ENCODE measurements at regions not wholly inside any gene's neighbourhood (a gene's known extent, or its start where the extent isn't known, plus 50 kb on each side); places are given as distances from the start of the nearest gene placed in this dataset.

DNA sequence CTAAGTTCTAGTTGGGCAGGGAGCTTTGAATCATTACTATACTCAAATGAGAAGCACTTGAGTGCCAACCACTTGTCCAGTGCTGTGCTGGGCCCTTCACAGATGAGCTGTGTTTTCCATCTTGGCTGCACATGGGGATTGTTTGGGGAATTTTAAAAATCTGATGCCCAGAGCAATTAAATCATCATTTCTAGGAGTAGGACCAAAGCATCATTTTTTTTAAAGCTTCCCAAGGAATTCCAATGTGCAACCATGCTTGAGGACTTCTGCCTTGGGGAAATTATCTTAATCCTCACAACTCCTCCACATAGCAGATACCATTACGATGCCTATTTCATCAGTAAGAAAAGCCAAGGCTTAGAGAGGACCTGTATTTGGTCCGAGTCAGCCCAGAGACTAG lies 131.4 kb downstream of the TMEM174 start:
- TF ChIP-seq, protein P1, sequence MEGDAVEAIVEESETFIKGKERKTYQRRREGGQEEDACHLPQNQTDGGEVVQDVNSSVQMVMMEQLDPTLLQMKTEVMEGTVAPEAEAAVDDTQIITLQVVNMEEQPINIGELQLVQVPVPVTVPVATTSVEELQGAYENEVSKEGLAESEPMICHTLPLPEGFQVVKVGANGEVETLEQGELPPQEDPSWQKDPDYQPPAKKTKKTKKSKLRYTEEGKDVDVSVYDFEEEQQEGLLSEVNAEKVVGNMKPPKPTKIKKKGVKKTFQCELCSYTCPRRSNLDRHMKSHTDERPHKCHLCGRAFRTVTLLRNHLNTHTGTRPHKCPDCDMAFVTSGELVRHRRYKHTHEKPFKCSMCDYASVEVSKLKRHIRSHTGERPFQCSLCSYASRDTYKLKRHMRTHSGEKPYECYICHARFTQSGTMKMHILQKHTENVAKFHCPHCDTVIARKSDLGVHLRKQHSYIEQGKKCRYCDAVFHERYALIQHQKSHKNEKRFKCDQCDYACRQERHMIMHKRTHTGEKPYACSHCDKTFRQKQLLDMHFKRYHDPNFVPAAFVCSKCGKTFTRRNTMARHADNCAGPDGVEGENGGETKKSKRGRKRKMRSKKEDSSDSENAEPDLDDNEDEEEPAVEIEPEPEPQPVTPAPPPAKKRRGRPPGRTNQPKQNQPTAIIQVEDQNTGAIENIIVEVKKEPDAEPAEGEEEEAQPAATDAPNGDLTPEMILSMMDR (conservative IDR thresholded peaks at IDR 0.05; ENCODE audit: low read depth in 2 of 2), result no peak
- TF ChIP-seq EZH2 (IDR thresholded peaks at IDR 0.05; ENCODE audit: low read depth, unreplicated experiment), result no peak
- TF ChIP-seq CREB1 (CRISPR knock-in tag; IDR thresholded peaks at IDR 0.05; ENCODE audit: low read depth), result no peak
- TF ChIP-seq REST (IDR thresholded peaks at IDR 0.05; ENCODE audit: unreplicated experiment), result no peak
- TF ChIP-seq POLR2AphosphoS5 (IDR thresholded peaks at IDR 0.05; ENCODE audit: low read depth), result no peak
